T-helper 1 cell treated with Interleukin-12 subunit alpha and Interleukin-12 subunit beta and Interleukin-4 antibody, amounts not matched to agents 30 μg/mL and 1 μg/mL, for 36 hours (primary cell): ENCODE measurements at regions not wholly inside any gene's neighbourhood (a gene's known extent, or its start where the extent isn't known, plus 50 kb on each side); places are given as distances from the start of the nearest gene placed in this dataset.

Source experiments
- H3K27ac Mint-ChIP-seq: one replicate; pipeline ENCODE4 v1.8.0; 2021; ENCODE audit warnings: mild to moderate bottlenecking, mixed read lengths
- H3K27me3 Mint-ChIP-seq: one replicate; pipeline ENCODE4 v1.8.0; 2021; ENCODE audit warnings: low read depth, mixed read lengths
- H3K36me3 Mint-ChIP-seq: one replicate; pipeline ENCODE4 v1.8.0; 2021; ENCODE audit warnings: low read depth, mixed read lengths
- H3K4me1 Mint-ChIP-seq: one replicate; pipeline ENCODE4 v1.8.0; 2021; ENCODE audit warnings: low read depth, mixed read lengths
- H3K4me3 Mint-ChIP-seq: one replicate; pipeline ENCODE4 v1.8.0; 2021; ENCODE audit warnings: mild to moderate bottlenecking, moderate library complexity, mixed read lengths
- H3K9me3 Mint-ChIP-seq: one replicate; pipeline ENCODE4 v1.8.0; 2021; ENCODE audit warnings: mixed read lengths

DNA sequence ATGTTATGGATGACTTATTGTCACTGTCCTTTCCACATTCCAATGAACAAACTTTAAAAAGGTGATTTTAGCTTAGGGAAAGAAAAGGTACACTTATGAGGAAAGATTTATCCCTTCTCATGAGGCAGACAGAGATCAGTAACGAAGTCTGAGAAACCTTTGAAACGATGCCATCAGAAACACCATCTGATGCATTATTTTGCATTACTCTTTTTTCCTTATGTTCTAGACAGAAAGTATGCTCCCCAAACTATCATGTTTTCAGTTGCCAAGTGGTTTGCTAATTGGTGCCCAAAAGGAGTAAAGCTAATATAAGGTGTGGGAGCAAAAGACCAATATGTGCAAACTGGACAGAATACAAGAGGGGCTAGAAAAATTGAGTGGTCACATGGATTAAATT, 397.7 kb upstream of the RIOK2 start:
- no peaks in the 10 kb centered on the region for H3K27me3 Mint-ChIP-seq
- no peaks in the 10 kb centered on the region for H3K9me3 Mint-ChIP-seq
- H3K27ac Mint-ChIP-seq, result no peak overlapping the region
- H3K4me3 Mint-ChIP-seq, result no peak overlapping the region
- H3K36me3 Mint-ChIP-seq, result no peaks in the 10 kb centered on the region
- no peaks in the 10 kb centered on the region for H3K4me1 Mint-ChIP-seq

GRCh38 chr5:97591781-97592180, 408.7 kb upstream of the RIOK2 start:
- H3K36me3 Mint-ChIP-seq, result no peaks in the 10 kb centered on the region
- H3K27ac Mint-ChIP-seq, result no peak overlapping the region
- peaks cover 11% of the 10 kb centered on the region for H3K9me3 Mint-ChIP-seq
- no peaks in the 10 kb centered on the region for H3K4me1 Mint-ChIP-seq
- H3K27me3 Mint-ChIP-seq, result no peaks in the 10 kb centered on the region
- no peak overlapping the region for H3K4me3 Mint-ChIP-seq

DNA sequence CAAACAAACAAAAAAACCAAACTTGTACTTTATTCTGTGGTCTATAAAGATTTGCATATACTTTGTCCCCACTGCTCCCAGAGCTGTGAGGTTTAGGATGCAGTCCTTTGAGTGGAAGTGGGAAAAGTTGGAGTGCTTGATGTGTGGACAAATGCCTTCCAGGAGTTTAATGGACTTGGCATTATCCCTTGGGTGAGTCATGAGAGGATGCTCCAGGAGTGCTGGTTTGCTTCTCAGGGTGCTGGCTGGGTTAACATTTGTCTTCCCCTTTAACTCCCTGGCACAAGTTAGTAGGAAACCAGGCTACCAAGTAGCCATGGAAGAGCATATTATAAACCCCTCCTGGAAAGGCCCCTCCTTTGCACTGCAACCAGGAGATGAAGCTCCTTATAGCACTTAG, 417.4 kb upstream of the RIOK2 start:
- H3K4me1 Mint-ChIP-seq, result no peaks in the 10 kb centered on the region

DNA sequence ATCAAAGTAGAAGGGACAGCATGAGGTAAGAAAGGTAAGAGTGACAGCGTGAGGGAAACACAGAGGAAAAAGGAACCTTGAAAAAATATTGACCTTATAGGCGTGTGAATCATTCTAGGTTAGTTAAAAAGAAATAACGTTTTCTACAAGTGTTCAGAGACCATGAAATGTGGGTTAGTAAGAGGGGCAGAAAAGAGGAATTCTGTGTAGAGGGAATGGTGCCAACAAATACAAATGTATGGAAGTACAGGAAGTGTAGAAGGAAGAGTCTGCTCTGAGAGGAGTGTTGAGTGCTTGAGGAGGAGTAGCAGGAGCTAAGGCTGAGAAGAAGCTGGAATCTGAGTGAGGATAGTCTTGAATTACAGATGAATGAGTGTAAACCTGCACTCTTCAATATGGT, 418.6 kb upstream of the RIOK2 start:
- no peak overlapping the region for H3K27ac Mint-ChIP-seq
- H3K9me3 Mint-ChIP-seq, result peaks cover 14% of the 10 kb centered on the region

More for the DNA sequence above, 417.4 kb upstream of the RIOK2 start:
- Mint-ChIP-seq H3K36me3 (no peaks in the 10 kb centered on the region), H3K27me3 (no peaks in the 10 kb centered on the region), H3K9me3 (peaks cover 25% of the 10 kb centered on the region), H3K27ac (no peak overlapping the region), H3K4me3 (no peak overlapping the region)

GRCh38 chr5:97606531-97606930, 423.5 kb upstream of the RIOK2 start:
- Mint-ChIP-seq H3K27me3 (no peaks in the 10 kb centered on the region), H3K27ac (no peak overlapping the region), H3K36me3 (no peaks in the 10 kb centered on the region), H3K4me1 (no peaks in the 10 kb centered on the region), H3K4me3 (no peak overlapping the region), H3K9me3 (no peaks in the 10 kb centered on the region)

More for the DNA sequence above, 418.6 kb upstream of the RIOK2 start:
- no peak overlapping the region for H3K4me3 Mint-ChIP-seq
- no peaks in the 10 kb centered on the region for H3K27me3 Mint-ChIP-seq
- H3K4me1 Mint-ChIP-seq, result no peaks in the 10 kb centered on the region
- no peaks in the 10 kb centered on the region for H3K36me3 Mint-ChIP-seq

- H3K36me3 Mint-ChIP-seq, result no peaks in the 10 kb centered on the region
- no peaks in the 10 kb centered on the region for H3K9me3 Mint-ChIP-seq
- no peaks in the 10 kb centered on the region for H3K27me3 Mint-ChIP-seq
- H3K4me3 Mint-ChIP-seq, result no peak overlapping the region
- no peaks in the 10 kb centered on the region for H3K4me1 Mint-ChIP-seq
- H3K27ac Mint-ChIP-seq, result no peak overlapping the region
Measured at GRCh38 chr5:97608501-97608900, 425.5 kb upstream of the RIOK2 start.

DNA sequence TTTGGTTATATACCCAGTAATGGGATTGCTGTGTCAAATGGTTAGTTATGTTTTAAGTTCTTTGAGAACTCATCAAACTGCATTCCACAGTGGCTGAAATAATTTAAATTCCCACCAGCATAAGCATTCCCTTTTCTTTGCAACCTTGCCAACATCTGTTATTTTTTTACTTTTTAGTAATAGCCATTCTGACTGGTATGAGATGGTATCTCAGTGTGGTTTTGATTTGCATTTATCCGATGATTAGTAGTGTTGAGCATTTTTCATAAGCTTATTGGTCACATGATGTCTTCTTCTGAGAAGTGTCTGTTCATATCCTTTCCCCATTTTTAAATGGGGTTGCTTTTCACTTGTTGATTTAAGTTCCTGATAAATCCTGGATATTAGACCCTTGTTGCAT, 435.7 kb upstream of the RIOK2 start:
- Mint-ChIP-seq H3K27ac (no peak overlapping the region), H3K9me3 (peaks cover 5% of the 10 kb centered on the region)

GRCh38 chr5:97623441-97623840, 440.4 kb upstream of the RIOK2 start:
- H3K4me1 Mint-ChIP-seq, result no peaks in the 10 kb centered on the region
- no peaks in the 10 kb centered on the region for H3K27me3 Mint-ChIP-seq

More for the DNA sequence above, 435.7 kb upstream of the RIOK2 start:
- Mint-ChIP-seq H3K4me3 (no peak overlapping the region), H3K27me3 (no peaks in the 10 kb centered on the region), H3K36me3 (no peaks in the 10 kb centered on the region), H3K4me1 (no peaks in the 10 kb centered on the region)

GRCh38 chr5:97624886-97625285, 441.8 kb upstream of the RIOK2 start:
- H3K36me3 Mint-ChIP-seq, result no peaks in the 10 kb centered on the region
- no peaks in the 10 kb centered on the region for H3K4me1 Mint-ChIP-seq
- no peaks in the 10 kb centered on the region for H3K27me3 Mint-ChIP-seq
- no peak overlapping the region for H3K27ac Mint-ChIP-seq
- H3K9me3 Mint-ChIP-seq, result peaks cover 2% of the 10 kb centered on the region
- H3K4me3 Mint-ChIP-seq, result no peak overlapping the region

More at GRCh38 chr5:97623441-97623840, 440.4 kb upstream of the RIOK2 start:
- Mint-ChIP-seq H3K4me3 (no peak overlapping the region), H3K9me3 (peaks cover 2% of the 10 kb centered on the region), H3K27ac (no peak overlapping the region), H3K36me3 (no peaks in the 10 kb centered on the region)

DNA sequence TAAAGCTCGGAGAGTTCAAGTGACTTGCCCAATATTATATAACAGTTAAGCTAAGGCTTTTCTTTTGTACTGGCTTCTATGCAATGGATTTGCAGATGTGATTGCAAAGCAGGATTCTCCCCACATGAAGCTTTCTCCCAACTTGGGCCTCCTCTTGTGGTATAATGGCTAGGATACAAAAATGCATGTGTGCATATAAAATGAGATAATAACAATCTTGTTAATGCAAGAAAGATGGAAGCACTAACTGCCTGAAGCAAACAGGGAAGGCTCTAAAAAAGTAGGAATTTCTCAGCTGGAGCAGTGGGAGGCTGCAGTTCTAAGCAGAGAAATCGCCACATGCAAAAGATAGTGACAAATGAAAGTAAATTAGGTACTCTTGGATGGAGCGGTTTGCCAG, 444.2 kb upstream of the RIOK2 start:
- no peaks in the 10 kb centered on the region for H3K27me3 Mint-ChIP-seq
- H3K27ac Mint-ChIP-seq, result no peak overlapping the region
- no peaks in the 10 kb centered on the region for H3K36me3 Mint-ChIP-seq
- peaks cover 2% of the 10 kb centered on the region for H3K9me3 Mint-ChIP-seq
- H3K4me3 Mint-ChIP-seq, result no peak overlapping the region
- H3K4me1 Mint-ChIP-seq, result no peaks in the 10 kb centered on the region

GRCh38 chr5:97628031-97628430, 445.0 kb upstream of the RIOK2 start:
- Mint-ChIP-seq H3K36me3 (no peaks in the 10 kb centered on the region), H3K4me3 (no peak overlapping the region), H3K9me3 (peaks cover under 1% of the 10 kb centered on the region), H3K4me1 (no peaks in the 10 kb centered on the region), H3K27ac (no peak overlapping the region), H3K27me3 (no peaks in the 10 kb centered on the region)

GRCh38 chr5:97628807-97629206, 445.8 kb upstream of the RIOK2 start:
- no peak overlapping the region for H3K4me3 Mint-ChIP-seq
- H3K27me3 Mint-ChIP-seq, result no peaks in the 10 kb centered on the region
- H3K36me3 Mint-ChIP-seq, result no peaks in the 10 kb centered on the region
- no peaks in the 10 kb centered on the region for H3K4me1 Mint-ChIP-seq
- no peaks in the 10 kb centered on the region for H3K9me3 Mint-ChIP-seq
- H3K27ac Mint-ChIP-seq, result no peak overlapping the region

DNA sequence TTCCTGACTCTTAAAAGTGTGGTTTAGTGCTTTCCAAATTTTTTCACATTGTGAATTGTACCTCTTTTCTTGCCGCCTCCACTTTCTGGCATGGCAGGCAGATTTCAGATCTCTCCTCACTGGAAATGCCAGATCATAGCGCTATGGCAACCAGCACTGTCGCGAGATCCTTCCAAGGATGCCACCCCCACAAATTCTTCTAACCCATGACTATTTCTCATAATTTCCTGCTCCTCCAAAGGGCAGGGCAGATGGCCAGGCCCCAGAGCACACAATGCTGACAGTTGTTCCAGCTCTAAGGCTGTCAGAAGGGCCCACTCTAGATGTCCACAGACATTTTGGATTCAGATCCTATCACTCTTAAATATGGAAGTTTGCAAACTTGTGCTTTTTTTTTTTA, 446.2 kb upstream of the RIOK2 start:
- Mint-ChIP-seq H3K27ac (no peak overlapping the region), H3K27me3 (no peaks in the 10 kb centered on the region), H3K4me3 (no peak overlapping the region)

GRCh38 chr5:97635553-97635952, 452.5 kb upstream of the RIOK2 start:
- H3K27ac Mint-ChIP-seq, result no peak overlapping the region
- no peaks in the 10 kb centered on the region for H3K36me3 Mint-ChIP-seq
- H3K27me3 Mint-ChIP-seq, result no peaks in the 10 kb centered on the region
- no peaks in the 10 kb centered on the region for H3K9me3 Mint-ChIP-seq
- no peaks in the 10 kb centered on the region for H3K4me1 Mint-ChIP-seq
- no peak overlapping the region for H3K4me3 Mint-ChIP-seq

More for the DNA sequence above, 446.2 kb upstream of the RIOK2 start:
- no peaks in the 10 kb centered on the region for H3K9me3 Mint-ChIP-seq
- no peaks in the 10 kb centered on the region for H3K4me1 Mint-ChIP-seq
- no peaks in the 10 kb centered on the region for H3K36me3 Mint-ChIP-seq

- Mint-ChIP-seq H3K4me1 (no peaks in the 10 kb centered on the region), H3K36me3 (no peaks in the 10 kb centered on the region), H3K4me3 (no peak overlapping the region), H3K9me3 (no peaks in the 10 kb centered on the region), H3K27me3 (no peaks in the 10 kb centered on the region), H3K27ac (no peak overlapping the region)
Measured at GRCh38 chr5:97636766-97637165, 453.7 kb upstream of the RIOK2 start.

GRCh38 chr5:97641081-97641480, 458.0 kb upstream of the RIOK2 start:
- Mint-ChIP-seq H3K9me3 (no peaks in the 10 kb centered on the region), H3K36me3 (no peaks in the 10 kb centered on the region), H3K4me3 (no peak overlapping the region), H3K4me1 (no peaks in the 10 kb centered on the region), H3K27me3 (no peaks in the 10 kb centered on the region), H3K27ac (no peak overlapping the region)
